ENCODE measurements at regions not wholly inside any gene's neighbourhood (a gene's known extent, or its start where the extent isn't known, plus 50 kb on each side); places are given as distances from the start of the nearest gene placed in this dataset.

DNA sequence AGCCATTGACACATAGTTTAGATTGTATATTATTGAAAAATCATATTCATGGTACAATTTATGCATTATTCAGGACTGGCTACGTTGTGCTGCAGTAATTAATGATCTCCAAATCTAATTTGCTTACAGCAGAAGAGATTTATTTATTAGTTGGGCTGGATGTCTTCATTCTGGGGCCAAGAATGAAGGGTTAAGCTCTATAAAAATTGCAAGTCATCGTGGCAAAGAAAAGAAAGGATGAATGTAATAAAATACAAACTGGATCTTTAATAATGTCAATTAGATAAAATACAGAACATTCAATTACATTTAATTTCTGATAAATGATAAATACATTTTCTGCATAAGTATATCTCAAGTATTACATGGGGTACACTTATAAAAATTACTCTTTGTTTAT is 151.8 kb upstream of the ANO5 start:
- Mint-ChIP-seq H3K27me3 (no peaks in the 10 kb centered on the region), H3K9me3 (no peaks in the 10 kb centered on the region), H3K4me1 (ENCODE audit: low read depth) (no peaks in the 10 kb centered on the region), H3K27ac (no peak overlapping the region), H3K36me3 (ENCODE audit: low read depth) (no peaks in the 10 kb centered on the region), H3K4me3 (no peak overlapping the region)
- ChIA-PET CTCF (no interaction called here), POLR2A (no interaction called here)
- Histone ChIP-seq H3K27me3 (ENCODE audit: control insufficient read depth in 1 of 2, insufficient read depth in 2 of 2, low read length in 2 of 2) (no peaks in the 10 kb centered on the region), H3K9me3 (ENCODE audit: control insufficient read depth in 1 of 2, insufficient read depth in 1 of 2, low read length in 2 of 2) (peaks cover 0 to 7% of the 10 kb centered on the region in 2 experiments), H3K4me3 (ENCODE audit: low read length) (no peak overlapping the region), H3K36me3 (ENCODE audit: insufficient read depth, low read length) (no peaks in the 10 kb centered on the region), H3K27ac (ENCODE audit: low read depth in 1 of 2, low read length in 2 of 2) (no peak overlapping the region), H3K4me1 (ENCODE audit: insufficient read depth, low read length) (no peaks in the 10 kb centered on the region)
- ATAC-seq (ENCODE audit: poor library complexity) = no peak
- intact Hi-C loops (cut with DNase I, micrococcal nuclease) = no loop called here
- TF ChIP-seq CTCF (IDR thresholded peaks at IDR 0.05) = no peak
- DNase-seq = no peak

GRCh38 chr11:22042081-22042480 is 150.8 kb upstream of the ANO5 start:
- POLR2A ChIA-PET = no interaction called here
- no peaks in the 10 kb centered on the region for H3K36me3 Mint-ChIP-seq (ENCODE audit: low read depth)
- TF ChIP-seq CTCF (IDR thresholded peaks at IDR 0.05) = no peak

DNA sequence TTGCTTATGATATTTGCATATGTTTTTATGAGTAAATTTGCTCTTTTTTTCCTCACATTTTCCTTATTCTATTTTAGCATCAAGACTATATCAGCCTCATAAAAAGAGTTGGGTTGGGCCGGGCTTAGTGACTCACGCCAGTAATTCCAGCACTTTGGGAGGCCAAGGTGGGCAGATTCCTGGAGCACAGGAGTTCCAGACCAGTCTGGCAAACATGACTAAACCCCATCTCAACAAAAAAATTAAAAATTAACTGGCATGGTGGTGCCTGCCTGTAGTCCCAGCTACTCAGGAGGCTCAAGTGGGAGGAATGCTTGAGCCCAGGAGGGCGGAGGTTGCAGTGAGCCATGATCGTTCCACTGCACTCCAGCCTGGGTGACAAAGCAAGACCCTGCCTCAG is 148.8 kb upstream of the ANO5 start:
- Histone ChIP-seq H3K36me3 (ENCODE audit: insufficient read depth, low read length) (no peaks in the 10 kb centered on the region), H3K27ac (ENCODE audit: low read depth in 1 of 2, low read length in 2 of 2) (no peak overlapping the region), H3K9me3 (ENCODE audit: control insufficient read depth in 1 of 2, insufficient read depth in 1 of 2, low read length in 2 of 2) (peaks cover 0 to 4% of the 10 kb centered on the region in 2 experiments), H3K4me1 (ENCODE audit: insufficient read depth, low read length) (no peaks in the 10 kb centered on the region), H3K27me3 (ENCODE audit: control insufficient read depth in 1 of 2, insufficient read depth in 2 of 2, low read length in 2 of 2) (no peaks in the 10 kb centered on the region), H3K4me3 (ENCODE audit: low read length) (no peak overlapping the region)
- H3K4me3 Mint-ChIP-seq = no peak overlapping the region
- peaks cover 3% of the 10 kb centered on the region for H3K9me3 Mint-ChIP-seq
- TF ChIP-seq CTCF (IDR thresholded peaks at IDR 0.05) = no peak
- ATAC-seq (ENCODE audit: poor library complexity) (no peak), DNase-seq (no peak)
- no peaks in the 10 kb centered on the region for H3K4me1 Mint-ChIP-seq (ENCODE audit: low read depth)
- POLR2A ChIA-PET = no interaction called here
- CTCF ChIA-PET = no interaction called here
- H3K27me3 Mint-ChIP-seq = no peaks in the 10 kb centered on the region
- intact Hi-C loops (cut with DNase I, micrococcal nuclease) = no loop called here
- H3K36me3 Mint-ChIP-seq (ENCODE audit: low read depth) = no peaks in the 10 kb centered on the region
- no peak overlapping the region for H3K27ac Mint-ChIP-seq

More at GRCh38 chr11:22042081-22042480, 150.8 kb upstream of the ANO5 start:
- Histone ChIP-seq H3K27me3 (ENCODE audit: control insufficient read depth in 1 of 2, insufficient read depth in 2 of 2, low read length in 2 of 2) (no peaks in the 10 kb centered on the region), H3K9me3 (ENCODE audit: control insufficient read depth in 1 of 2, insufficient read depth in 1 of 2, low read length in 2 of 2) (peaks cover 0 to 7% of the 10 kb centered on the region in 2 experiments), H3K4me3 (ENCODE audit: low read length) (no peak overlapping the region), H3K27ac (ENCODE audit: low read depth in 1 of 2, low read length in 2 of 2) (no peak overlapping the region), H3K36me3 (ENCODE audit: insufficient read depth, low read length) (no peaks in the 10 kb centered on the region), H3K4me1 (ENCODE audit: insufficient read depth, low read length) (no peaks in the 10 kb centered on the region)
- H3K27me3 Mint-ChIP-seq = no peaks in the 10 kb centered on the region
- CTCF ChIA-PET = no interaction called here
- H3K27ac Mint-ChIP-seq = no peak overlapping the region
- H3K4me3 Mint-ChIP-seq = no peak overlapping the region
- ATAC-seq (ENCODE audit: poor library complexity) = no peak
- DNase-seq = no peak
- H3K9me3 Mint-ChIP-seq = no peaks in the 10 kb centered on the region
- H3K4me1 Mint-ChIP-seq (ENCODE audit: low read depth) = no peaks in the 10 kb centered on the region
- intact Hi-C loops (cut with DNase I, micrococcal nuclease) = no loop called here

Data from CD4-positive, alpha-beta T cell (primary cell).